Trophoblast cell (in vitro differentiated cells and primary cell): ENCODE measurements at regions not wholly inside any gene's neighbourhood (a gene's known extent, or its start where the extent isn't known, plus 50 kb on each side); places are given as distances from the start of the nearest gene placed in this dataset.

Experiments used
- DNase-seq, 2 donors: peaks; one replicate each; pipeline ENCODE4 v3.0.0-alpha.2; 2016
- H2AFZ ChIP-seq: 2 replicates; pipeline ENCODE4 v1.6.1; 2013; ENCODE audit warnings: low read length, moderate library complexity, mild to moderate bottlenecking; ENCODE audit not compliant: insufficient read depth, poor library complexity
- H2AK5ac ChIP-seq: 2 replicates; pipeline ENCODE4 v1.6.1; 2013; ENCODE audit warnings: mild to moderate bottlenecking, low read length
- H2BK120ac ChIP-seq: 2 replicates; pipeline ENCODE4 v1.6.1; 2013; ENCODE audit warnings: low read length, mild to moderate bottlenecking, moderate library complexity; ENCODE audit not compliant: insufficient read depth, poor library complexity
- H2BK12ac ChIP-seq: 2 replicates; pipeline ENCODE4 v1.6.1; 2013; ENCODE audit warnings: mild to moderate bottlenecking, low read length, moderate library complexity
- H2BK5ac ChIP-seq: 2 replicates; pipeline ENCODE4 v1.6.1; 2013; ENCODE audit warnings: low read length, low read depth, moderate library complexity, mild to moderate bottlenecking; ENCODE audit not compliant: poor library complexity
- H3K14ac ChIP-seq: 2 replicates; pipeline ENCODE4 v1.6.1; 2013; ENCODE audit warnings: mild to moderate bottlenecking, low read length
- H3K18ac ChIP-seq: 2 replicates; pipeline ENCODE4 v1.6.1; 2013; ENCODE audit warnings: mild to moderate bottlenecking, low read length
- H3K23ac ChIP-seq: 2 replicates; pipeline ENCODE4 v1.6.1; 2013; ENCODE audit warnings: low read length
- H3K27ac ChIP-seq: 2 replicates; pipeline ENCODE4 v1.5.1; 2013; ENCODE audit warnings: low read depth, mild to moderate bottlenecking, inconsistent platforms, low read length, moderate library complexity
- H3K27me3 ChIP-seq: 2 replicates; pipeline ENCODE4 v1.6.1; 2013; ENCODE audit warnings: inconsistent platforms, mild to moderate bottlenecking, low read length, moderate library complexity; ENCODE audit not compliant: insufficient read depth
- H3K36me3 ChIP-seq, 2 experiments: 1 replicate in 1 of 2; 2 replicates in 1 of 2; pipeline ENCODE4 v1.6.1; 2013; ENCODE audit warnings: low read length in 2 of 2, mild to moderate bottlenecking in 2 of 2, moderate library complexity in 1 of 2; ENCODE audit not compliant: insufficient read depth in 2 of 2, control insufficient read depth in 1 of 2
- H3K4ac ChIP-seq: 2 replicates; pipeline ENCODE4 v1.6.1; 2013; ENCODE audit warnings: low read depth, mild to moderate bottlenecking, low read length, moderate library complexity
- H3K4me1 ChIP-seq, 2 experiments: 1 replicate in 1 of 2; 2 replicates in 1 of 2; pipeline ENCODE4 v1.6.1; 2013; ENCODE audit warnings: low read length in 2 of 2, mild to moderate bottlenecking in 2 of 2, moderate library complexity in 1 of 2; ENCODE audit not compliant: insufficient read depth in 2 of 2, control insufficient read depth in 1 of 2
- H3K4me2 ChIP-seq: 2 replicates; pipeline ENCODE4 v1.6.1; 2013; ENCODE audit warnings: inconsistent platforms, mild to moderate bottlenecking, low read length, moderate library complexity
- H3K4me3 ChIP-seq: 2 replicates; pipeline ENCODE4 v1.5.1; 2013; ENCODE audit warnings: mild to moderate bottlenecking, low read depth, low read length, inconsistent platforms
- H3K79me1 ChIP-seq: one replicate; pipeline ENCODE4 v1.6.1; 2013; ENCODE audit warnings: low read length
- H3K79me2 ChIP-seq: 2 replicates; pipeline ENCODE4 v1.6.1; 2013; ENCODE audit warnings: low read length, mild to moderate bottlenecking; ENCODE audit not compliant: control insufficient read depth, insufficient read depth, poor library complexity
- H3K9ac ChIP-seq: 2 replicates; pipeline ENCODE4 v1.6.1; 2013; ENCODE audit warnings: mild to moderate bottlenecking, low read length
- H3K9me3 ChIP-seq: 2 replicates; pipeline ENCODE4 v1.6.1; 2013; ENCODE audit warnings: low read depth, mild to moderate bottlenecking, control low read depth, inconsistent platforms, low read length; ENCODE audit not compliant: insufficient read depth
- H4K12ac ChIP-seq: 2 replicates; pipeline ENCODE4 v1.6.1; 2013; ENCODE audit warnings: low read depth, mild to moderate bottlenecking, low read length, moderate library complexity
- H4K8ac ChIP-seq: 2 replicates; pipeline ENCODE4 v1.6.1; 2013; ENCODE audit warnings: low read depth, mild to moderate bottlenecking, low read length, moderate library complexity
- H4K91ac ChIP-seq: one replicate; pipeline ENCODE4 v1.6.1; 2013; ENCODE audit warnings: low read depth, mild to moderate bottlenecking, low read length, moderate library complexity
- WGBS: extraction: QIAGEN DNeasy Blood & Tissue Kit; methylation state at CpG from one replicate; pipeline ENCODE4 v1.1.7; 2013; ENCODE audit warnings: missing lambda C conversion rate; ENCODE audit not compliant: insufficient read length, insufficient coverage; ENCODE audit errors: extremely low coverage; 5-methylcytosine and 5-hydroxymethylcytosine counted together

GRCh38 chr6:14943116-14943515, 302.8 kb upstream of the JARID2 start:
- Histone ChIP-seq H4K8ac (no peak overlapping the region), H2BK5ac (no peak overlapping the region), H3K27me3 (no peaks in the 10 kb centered on the region), H4K91ac (no peak overlapping the region), H3K27ac (no peak overlapping the region), H3K79me2 (no peaks in the 10 kb centered on the region), H3K9ac (no peak overlapping the region), H3K23ac (no peak overlapping the region), H3K4me1 (no peaks in the 10 kb centered on the region), H3K36me3 (no peaks in the 10 kb centered on the region), H2AK5ac (no peak overlapping the region), H2BK120ac (no peak overlapping the region), H2BK12ac (no peak overlapping the region), H3K18ac (no peak overlapping the region), H2AFZ (no peak overlapping the region), H3K14ac (no peak overlapping the region), H3K4me2 (no peak overlapping the region), H3K4ac (no peak overlapping the region), H3K9me3 (no peaks in the 10 kb centered on the region), H3K79me1 (no peaks in the 10 kb centered on the region), H4K12ac (no peak overlapping the region), H3K4me3 (no peak overlapping the region)
- DNase-seq: no peak
- no CpG with 5 or more reads among the region's 3 CpGs for WGBS

- no peak overlapping the region for H3K4me3 ChIP-seq
- H2BK5ac ChIP-seq: no peak overlapping the region
- H3K9ac ChIP-seq: no peak overlapping the region
- no peak overlapping the region for H2AFZ ChIP-seq
- H3K27ac ChIP-seq: no peak overlapping the region
- H3K27me3 ChIP-seq: no peaks in the 10 kb centered on the region
- H3K23ac ChIP-seq: no peak overlapping the region
- no peak overlapping the region for H2AK5ac ChIP-seq
- H3K4me1 ChIP-seq: no peaks in the 10 kb centered on the region
- H3K14ac ChIP-seq: no peak overlapping the region
- H2BK12ac ChIP-seq: no peak overlapping the region
- no peaks in the 10 kb centered on the region for H3K36me3 ChIP-seq
- H3K18ac ChIP-seq: no peak overlapping the region
- no peak for DNase-seq
- H4K12ac ChIP-seq: no peak overlapping the region
- no peaks in the 10 kb centered on the region for H3K79me1 ChIP-seq
- H4K91ac ChIP-seq: no peak overlapping the region
- H2BK120ac ChIP-seq: no peak overlapping the region
- no peak overlapping the region for H4K8ac ChIP-seq
- no peaks in the 10 kb centered on the region for H3K79me2 ChIP-seq
- no peaks in the 10 kb centered on the region for H3K9me3 ChIP-seq
- no peak overlapping the region for H3K4ac ChIP-seq
- no peak overlapping the region for H3K4me2 ChIP-seq
Observed at GRCh38 chr6:14944593-14944992, 301.3 kb upstream of the JARID2 start.

GRCh38 chr6:14945461-14946185, 300.2 kb upstream of the JARID2 start:
- no peak overlapping the region for H3K4me3 ChIP-seq
- H3K27ac ChIP-seq: no peak overlapping the region
- WGBS: no CpG with 5 or more reads among the region's 7 CpGs

GRCh38 chr6:14946753-14947152, 299.1 kb upstream of the JARID2 start:
- no peaks in the 10 kb centered on the region for H3K79me2 ChIP-seq
- H4K12ac ChIP-seq: no peak overlapping the region
- H3K4ac ChIP-seq: no peak overlapping the region
- no peaks in the 10 kb centered on the region for H3K27me3 ChIP-seq
- H3K14ac ChIP-seq: no peak overlapping the region
- no peak overlapping the region for H3K18ac ChIP-seq
- H3K9ac ChIP-seq: no peak overlapping the region
- no peak overlapping the region for H3K23ac ChIP-seq
- H2AFZ ChIP-seq: no peak overlapping the region
- no peaks in the 10 kb centered on the region for H3K4me1 ChIP-seq
- no peaks in the 10 kb centered on the region for H3K9me3 ChIP-seq
- H2BK12ac ChIP-seq: no peak overlapping the region
- H3K4me2 ChIP-seq: no peak overlapping the region
- H2BK5ac ChIP-seq: no peak overlapping the region
- H3K79me1 ChIP-seq: no peaks in the 10 kb centered on the region
- no peak for DNase-seq
- no peak overlapping the region for H3K4me3 ChIP-seq
- H3K36me3 ChIP-seq: no peaks in the 10 kb centered on the region
- H2BK120ac ChIP-seq: no peak overlapping the region
- H4K8ac ChIP-seq: no peak overlapping the region
- H4K91ac ChIP-seq: no peak overlapping the region
- no CpG with 5 or more reads among the region's 4 CpGs for WGBS
- H2AK5ac ChIP-seq: no peak overlapping the region
- no peak overlapping the region for H3K27ac ChIP-seq

More at GRCh38 chr6:14945461-14946185, 300.2 kb upstream of the JARID2 start:
- H3K9me3 ChIP-seq: no peaks in the 10 kb centered on the region
- no peaks in the 10 kb centered on the region for H3K4me1 ChIP-seq
- no peak overlapping the region for H3K23ac ChIP-seq
- H3K18ac ChIP-seq: no peak overlapping the region
- H4K8ac ChIP-seq: no peak overlapping the region
- no peak overlapping the region for H4K12ac ChIP-seq
- no peak overlapping the region for H2BK120ac ChIP-seq
- H3K27me3 ChIP-seq: no peaks in the 10 kb centered on the region
- H3K79me1 ChIP-seq: no peaks in the 10 kb centered on the region
- H3K36me3 ChIP-seq: no peaks in the 10 kb centered on the region
- no peak overlapping the region for H2AFZ ChIP-seq
- no peak overlapping the region for H3K14ac ChIP-seq
- no peak overlapping the region for H2BK12ac ChIP-seq
- H3K79me2 ChIP-seq: no peaks in the 10 kb centered on the region
- no peak overlapping the region for H3K4me2 ChIP-seq
- no peak overlapping the region for H3K4ac ChIP-seq
- no peak overlapping the region for H2AK5ac ChIP-seq
- no peak for DNase-seq
- no peak overlapping the region for H2BK5ac ChIP-seq
- no peak overlapping the region for H3K9ac ChIP-seq
- no peak overlapping the region for H4K91ac ChIP-seq
